ENCODE measurements at regions not wholly inside any gene's neighbourhood (a gene's known extent, or its start where the extent isn't known, plus 50 kb on each side); places are given as distances from the start of the nearest gene placed in this dataset.

DNA sequence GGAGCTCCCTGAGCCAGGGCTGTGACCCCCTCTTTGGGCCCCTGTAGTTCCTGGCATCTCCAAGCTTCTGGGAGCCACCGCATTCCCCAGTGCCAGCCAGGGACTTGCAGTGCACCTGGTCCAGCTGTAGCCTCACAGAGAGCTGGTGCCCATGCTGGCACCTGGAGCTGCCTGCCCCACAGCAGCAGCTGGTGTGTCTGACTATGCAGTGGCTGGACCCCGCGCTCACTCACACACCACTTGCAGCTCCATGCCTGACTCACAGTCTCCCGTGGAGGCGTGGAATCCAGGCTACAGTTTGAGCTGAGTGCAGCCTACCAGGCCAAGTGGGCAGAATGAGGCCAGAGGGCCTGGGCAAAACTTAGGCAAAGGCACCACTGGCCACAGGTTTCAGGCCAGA, 102.2 kb upstream of the NAMPT start:
- H3K27ac Mint-ChIP-seq (ENCODE audit: unreplicated experiment) = no peak overlapping the region
- TF ChIP-seq, protein P1, sequence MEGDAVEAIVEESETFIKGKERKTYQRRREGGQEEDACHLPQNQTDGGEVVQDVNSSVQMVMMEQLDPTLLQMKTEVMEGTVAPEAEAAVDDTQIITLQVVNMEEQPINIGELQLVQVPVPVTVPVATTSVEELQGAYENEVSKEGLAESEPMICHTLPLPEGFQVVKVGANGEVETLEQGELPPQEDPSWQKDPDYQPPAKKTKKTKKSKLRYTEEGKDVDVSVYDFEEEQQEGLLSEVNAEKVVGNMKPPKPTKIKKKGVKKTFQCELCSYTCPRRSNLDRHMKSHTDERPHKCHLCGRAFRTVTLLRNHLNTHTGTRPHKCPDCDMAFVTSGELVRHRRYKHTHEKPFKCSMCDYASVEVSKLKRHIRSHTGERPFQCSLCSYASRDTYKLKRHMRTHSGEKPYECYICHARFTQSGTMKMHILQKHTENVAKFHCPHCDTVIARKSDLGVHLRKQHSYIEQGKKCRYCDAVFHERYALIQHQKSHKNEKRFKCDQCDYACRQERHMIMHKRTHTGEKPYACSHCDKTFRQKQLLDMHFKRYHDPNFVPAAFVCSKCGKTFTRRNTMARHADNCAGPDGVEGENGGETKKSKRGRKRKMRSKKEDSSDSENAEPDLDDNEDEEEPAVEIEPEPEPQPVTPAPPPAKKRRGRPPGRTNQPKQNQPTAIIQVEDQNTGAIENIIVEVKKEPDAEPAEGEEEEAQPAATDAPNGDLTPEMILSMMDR (IDR thresholded peaks at IDR 0.05) = no peak
- no peaks in the 10 kb centered on the region for H3K4me1 Mint-ChIP-seq (ENCODE audit: unreplicated experiment)
- no peaks in the 10 kb centered on the region for H3K9me3 Mint-ChIP-seq (ENCODE audit: unreplicated experiment)
- H3K27me3 Mint-ChIP-seq (ENCODE audit: unreplicated experiment) = peaks cover 15% of the 10 kb centered on the region
- no peak for DNase-seq (ENCODE audit: extremely low spot score, unreplicated experiment)
- no peaks in the 10 kb centered on the region for H3K36me3 Mint-ChIP-seq (ENCODE audit: unreplicated experiment)
- H3K4me3 Mint-ChIP-seq (ENCODE audit: unreplicated experiment) = no peak overlapping the region

DNA sequence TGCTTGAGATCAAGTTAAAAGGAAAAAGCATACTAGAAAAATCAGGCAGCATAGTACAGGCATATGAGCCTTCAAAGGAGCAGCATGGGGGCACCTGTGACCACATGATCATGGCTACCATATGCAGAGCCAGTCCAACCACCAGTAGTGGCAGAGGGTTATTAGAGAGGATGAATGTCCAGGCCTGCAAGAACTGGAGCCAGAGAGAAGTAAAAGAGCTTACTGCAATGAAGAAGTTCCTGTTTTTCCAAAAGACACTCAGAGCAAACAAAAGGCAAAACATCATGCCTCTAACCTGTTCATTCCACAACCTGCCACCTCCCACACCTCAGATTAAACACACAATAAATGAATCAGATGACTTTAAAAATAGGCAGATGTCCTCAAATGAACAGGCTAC, 99.6 kb upstream of the NAMPT start:
- Mint-ChIP-seq H3K4me3 (ENCODE audit: unreplicated experiment) (no peak overlapping the region), H3K4me1 (ENCODE audit: unreplicated experiment) (no peaks in the 10 kb centered on the region), H3K27me3 (ENCODE audit: unreplicated experiment) (peaks cover 29% of the 10 kb centered on the region), H3K9me3 (ENCODE audit: unreplicated experiment) (no peaks in the 10 kb centered on the region), H3K27ac (ENCODE audit: unreplicated experiment) (no peak overlapping the region), H3K36me3 (ENCODE audit: unreplicated experiment) (no peaks in the 10 kb centered on the region)
- TF ChIP-seq, protein P1 (IDR thresholded peaks at IDR 0.05) = no peak
- no peak for DNase-seq (ENCODE audit: extremely low spot score, unreplicated experiment)

DNA sequence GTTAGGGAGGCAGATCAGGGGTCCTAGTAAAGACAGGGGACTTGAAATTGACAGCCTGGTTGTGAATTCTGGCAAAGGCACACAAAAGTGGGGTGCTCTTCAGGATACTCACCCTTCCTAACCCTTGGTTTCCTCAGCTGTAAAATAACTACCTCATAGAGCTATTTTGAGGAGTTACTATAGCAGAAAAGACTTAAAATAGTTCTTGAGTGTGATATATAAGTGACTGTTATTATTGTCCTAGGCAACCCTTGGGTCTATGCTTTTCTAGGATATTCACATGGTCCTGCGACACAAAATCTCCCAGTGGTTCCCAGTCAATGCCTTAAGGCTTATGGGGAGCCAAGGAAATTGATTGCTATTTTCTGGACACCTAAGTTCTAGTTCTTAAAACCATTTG, 98.1 kb upstream of the NAMPT start:
- Mint-ChIP-seq H3K4me3 (ENCODE audit: unreplicated experiment) (no peak overlapping the region), H3K36me3 (ENCODE audit: unreplicated experiment) (no peaks in the 10 kb centered on the region), H3K4me1 (ENCODE audit: unreplicated experiment) (no peaks in the 10 kb centered on the region), H3K27me3 (ENCODE audit: unreplicated experiment) (peaks cover 29% of the 10 kb centered on the region), H3K27ac (ENCODE audit: unreplicated experiment) (no peak overlapping the region), H3K9me3 (ENCODE audit: unreplicated experiment) (no peaks in the 10 kb centered on the region)
- no peak for DNase-seq (ENCODE audit: extremely low spot score, unreplicated experiment)
- TF ChIP-seq, protein P1 (IDR thresholded peaks at IDR 0.05) = no peak

GRCh38 chr7:106382129-106382528, 97.3 kb upstream of the NAMPT start:
- H3K36me3 Mint-ChIP-seq (ENCODE audit: unreplicated experiment) = no peaks in the 10 kb centered on the region
- no peak overlapping the region for H3K4me3 Mint-ChIP-seq (ENCODE audit: unreplicated experiment)
- TF ChIP-seq, protein P1 (IDR thresholded peaks at IDR 0.05) = no peak

GRCh38 chr7:106381252-106381651, 96.5 kb upstream of the NAMPT start:
- Mint-ChIP-seq H3K4me3 (ENCODE audit: unreplicated experiment) (no peak overlapping the region), H3K9me3 (ENCODE audit: unreplicated experiment) (no peaks in the 10 kb centered on the region), H3K27me3 (ENCODE audit: unreplicated experiment) (peaks cover 29% of the 10 kb centered on the region), H3K4me1 (ENCODE audit: unreplicated experiment) (peaks cover 3% of the 10 kb centered on the region), H3K27ac (ENCODE audit: unreplicated experiment) (no peak overlapping the region), H3K36me3 (ENCODE audit: unreplicated experiment) (no peaks in the 10 kb centered on the region)
- DNase-seq (ENCODE audit: extremely low spot score, unreplicated experiment) = no peak
- TF ChIP-seq, protein P1 (IDR thresholded peaks at IDR 0.05) = no peak

More at GRCh38 chr7:106382129-106382528, 97.3 kb upstream of the NAMPT start:
- DNase-seq (ENCODE audit: extremely low spot score, unreplicated experiment) = no peak
- Mint-ChIP-seq H3K4me1 (ENCODE audit: unreplicated experiment) (peaks cover 3% of the 10 kb centered on the region), H3K27me3 (ENCODE audit: unreplicated experiment) (peaks cover 29% of the 10 kb centered on the region), H3K9me3 (ENCODE audit: unreplicated experiment) (no peaks in the 10 kb centered on the region), H3K27ac (ENCODE audit: unreplicated experiment) (no peak overlapping the region)
